ENCODE measurements at regions not wholly inside any gene's neighbourhood (a gene's known extent, or its start where the extent isn't known, plus 50 kb on each side); places are given as distances from the start of the nearest gene placed in this dataset.

GRCh38 chr14:101004954-101005353 lies 101.4 kb upstream of the RTL1 start:
- no peak for DNase-seq

GRCh38 chr14:101005447-101005846 lies 101.9 kb upstream of the RTL1 start:
- DNase-seq = no peak

GRCh38 chr14:101006008-101006407 lies 102.5 kb upstream of the RTL1 start:
- no peak for DNase-seq

GRCh38 chr14:101007004-101007614 lies 103.6 kb upstream of the RTL1 start:
- no peak for DNase-seq

GRCh38 chr14:101007765-101008164 lies 104.2 kb upstream of the RTL1 start:
- no peak for DNase-seq

- DNase-seq = no peak
These were observed 104.7 kb upstream of the RTL1 start for GRCh38 chr14:101008196-101008595.

GRCh38 chr14:101008631-101009336 lies 105.3 kb upstream of the RTL1 start:
- DNase-seq = no peak

GRCh38 chr14:101009531-101009930 lies 106.0 kb upstream of the RTL1 start:
- DNase-seq = no peak

- no peak for DNase-seq
These were observed 106.8 kb upstream of the RTL1 start for GRCh38 chr14:101010293-101010692.

GRCh38 chr14:101010835-101011234 lies 107.3 kb upstream of the RTL1 start:
- DNase-seq = no peak

- DNase-seq = no peak
These were observed 113.7 kb upstream of the RTL1 start for GRCh38 chr14:101017209-101017608.

GRCh38 chr14:101017806-101018560 lies 114.5 kb upstream of the RTL1 start:
- no peak for DNase-seq

GRCh38 chr14:101018561-101019290 lies 115.2 kb upstream of the RTL1 start:
- no peak for DNase-seq

- DNase-seq = no peak
These were observed 116.0 kb upstream of the RTL1 start for GRCh38 chr14:101019541-101019940.

GRCh38 chr14:101019990-101020710 lies 116.6 kb upstream of the RTL1 start:
- no peak for DNase-seq

- no peak for DNase-seq
These were observed 117.4 kb upstream of the RTL1 start for GRCh38 chr14:101020834-101021370.

GRCh38 chr14:101022121-101022520 lies 118.6 kb upstream of the RTL1 start:
- no peak for DNase-seq

- no peak for DNase-seq
These were observed 119.5 kb upstream of the RTL1 start for GRCh38 chr14:101022916-101023435.

GRCh38 chr14:101024686-101025085 lies 121.2 kb upstream of the RTL1 start:
- no peak for DNase-seq

- DNase-seq = no peak
These were observed 121.6 kb upstream of the RTL1 start for GRCh38 chr14:101025131-101025530.

- no peak for DNase-seq
These were observed 122.2 kb upstream of the RTL1 start for GRCh38 chr14:101025696-101026095.

- DNase-seq = no peak
These were observed 122.8 kb upstream of the RTL1 start for GRCh38 chr14:101026341-101026740.

Data from NCI-H2081 treated with DMSO at 0.1 percent for 48 hours (cell line).